ENCODE measurements at regions not wholly inside any gene's neighbourhood (a gene's known extent, or its start where the extent isn't known, plus 50 kb on each side); places are given as distances from the start of the nearest gene placed in this dataset.

- TF ChIP-seq CTCF (IDR thresholded peaks at IDR 0.05; ENCODE audit: poor library complexity, severe bottlenecking) (no peak), EZH2 (IDR thresholded peaks at IDR 0.05; ENCODE audit: borderline replicate concordance, insufficient read depth, low read length, poor library complexity, severe bottlenecking) (no peak), EP300 (conservative IDR thresholded peaks at IDR 0.05; ENCODE audit: poor library complexity, severe bottlenecking) (no peak), MXI1 (conservative IDR thresholded peaks at IDR 0.05; ENCODE audit: poor library complexity, severe bottlenecking) (no peak), POLR2AphosphoS5 (IDR thresholded peaks at IDR 0.05) (no peak)
Observed at GRCh38 chr12:89105243-89105642, 247.1 kb downstream of the DUSP6 start.
